NCI-H1105 treated with DMSO at 0.1 percent for 48 hours (cell line): ENCODE measurements at regions not wholly inside any gene's neighbourhood (a gene's known extent, or its start where the extent isn't known, plus 50 kb on each side); places are given as distances from the start of the nearest gene placed in this dataset.

ENCODE experiments used
- DNase-seq: peaks from one replicate; lab custom pipeline; 2025; lab: John Stamatoyannopoulos, UW

DNA sequence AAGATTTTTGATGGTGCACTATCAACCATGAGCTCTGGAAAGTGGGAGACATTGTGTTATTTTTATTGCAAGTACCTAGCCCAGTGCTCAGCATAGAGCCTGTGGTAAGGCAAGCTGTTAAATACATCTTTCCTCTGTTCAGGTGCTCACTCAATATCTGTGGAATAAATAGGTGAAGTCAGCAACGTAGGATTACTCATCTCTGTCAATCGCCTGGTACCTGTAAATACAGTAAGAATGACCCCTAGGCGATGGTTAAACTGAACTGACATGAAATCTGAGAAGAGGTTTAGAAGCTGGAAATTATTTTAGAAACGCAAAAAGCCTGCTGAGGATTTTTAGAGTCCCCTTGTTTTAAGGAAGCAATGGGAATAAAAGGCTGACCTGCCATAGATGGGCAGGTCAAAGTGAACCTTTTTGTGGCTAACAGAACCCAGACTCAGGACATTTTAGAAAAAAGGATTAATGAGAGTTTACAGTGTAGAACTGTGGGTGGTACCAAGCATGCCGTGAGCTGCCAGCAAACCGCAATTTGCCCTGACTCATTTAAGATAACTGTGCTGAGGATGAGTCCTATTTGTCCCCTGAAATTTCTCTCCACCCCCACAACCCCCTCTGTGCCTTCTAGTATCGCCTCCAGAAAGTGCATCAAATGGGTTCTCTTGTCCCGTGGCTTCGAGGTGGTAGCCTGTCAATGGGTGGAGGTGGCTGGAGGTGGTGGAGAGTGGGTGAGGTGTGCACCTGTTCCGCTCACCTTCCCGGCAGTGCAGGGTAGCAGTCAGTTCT, 375.1 kb downstream of the MED10 start:
- no peak for DNase-seq

DNA sequence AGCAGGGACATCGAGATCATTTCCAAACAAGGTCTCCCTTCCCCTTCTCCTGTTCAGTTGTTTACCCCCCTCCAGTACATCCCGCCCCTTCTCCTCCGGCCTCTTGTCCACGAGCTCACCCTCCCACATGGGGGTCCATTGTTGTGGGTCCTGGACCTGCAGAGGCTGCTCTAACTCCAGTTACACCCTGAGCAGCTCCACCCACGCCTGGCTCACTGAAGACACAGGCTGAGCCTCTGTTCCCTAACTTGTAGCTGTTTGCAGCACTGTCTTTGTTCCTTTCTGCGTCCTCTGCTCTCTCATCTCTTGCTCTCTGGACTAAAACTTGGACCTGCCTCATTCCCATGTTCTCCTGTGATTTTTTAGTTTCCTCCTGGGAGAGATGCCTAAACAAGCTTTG, 377.5 kb downstream of the MED10 start:
- no peak for DNase-seq

- DNase-seq, result no peak
These were observed 382.5 kb downstream of the MED10 start for GRCh38 chr5:5995819-5996218.

GRCh38 chr5:5986492-5987178, 391.7 kb downstream of the MED10 start:
- DNase-seq, result no peak

DNA sequence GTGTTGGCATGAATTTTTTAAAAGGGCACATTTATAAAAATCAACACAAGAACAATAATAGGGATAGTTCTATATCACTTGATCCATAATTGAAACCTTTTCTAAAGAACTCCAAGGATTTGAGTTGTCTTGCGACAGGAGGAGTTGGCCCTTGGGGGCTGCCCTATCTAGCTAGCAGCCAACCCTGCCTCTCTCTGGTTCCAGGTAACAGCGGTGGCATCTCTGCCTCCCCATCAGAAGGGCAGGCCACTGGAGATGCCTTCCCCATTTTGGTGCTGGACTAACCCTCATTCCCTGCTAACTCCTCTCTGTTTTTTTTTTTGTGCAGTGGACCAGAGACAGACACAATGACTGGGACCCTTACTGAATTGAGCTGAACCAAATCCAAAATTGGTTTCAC, 393.0 kb downstream of the MED10 start:
- DNase-seq, result no peak

DNA sequence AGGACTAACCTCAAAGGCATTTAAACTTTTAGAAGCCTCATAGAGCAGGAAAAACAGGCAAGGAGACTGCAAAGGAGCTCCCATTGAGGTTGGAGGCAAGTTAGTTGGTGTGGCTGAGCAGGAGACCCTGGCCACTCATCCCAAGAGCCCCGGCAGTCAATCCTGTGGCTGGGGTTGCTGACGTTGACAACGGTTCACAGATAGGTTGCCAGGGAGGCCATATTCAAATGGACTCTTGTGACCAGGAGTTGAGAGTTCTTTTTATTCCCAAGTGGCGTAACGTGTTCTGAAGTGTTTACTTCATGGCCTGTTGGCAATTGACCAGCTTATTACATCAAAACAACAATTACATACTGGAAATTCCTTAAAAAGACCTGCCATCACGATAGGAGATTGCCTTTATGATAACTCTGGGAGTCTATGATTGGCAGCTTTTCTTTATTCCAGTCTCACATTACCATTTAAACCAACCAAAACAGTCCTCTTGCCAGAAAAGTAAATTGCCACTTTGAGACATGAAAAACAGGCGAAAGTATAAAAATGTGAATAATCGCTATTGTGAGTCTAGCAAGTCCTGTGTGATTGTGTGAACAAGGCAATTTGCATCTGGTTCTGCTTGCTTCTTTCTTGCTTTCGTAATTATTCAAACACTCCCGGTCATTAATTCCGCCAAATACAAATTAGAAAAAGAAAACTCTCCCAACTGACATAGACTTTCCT, 394.9 kb downstream of the MED10 start:
- peak; percentile 56 for DNase-seq

DNA sequence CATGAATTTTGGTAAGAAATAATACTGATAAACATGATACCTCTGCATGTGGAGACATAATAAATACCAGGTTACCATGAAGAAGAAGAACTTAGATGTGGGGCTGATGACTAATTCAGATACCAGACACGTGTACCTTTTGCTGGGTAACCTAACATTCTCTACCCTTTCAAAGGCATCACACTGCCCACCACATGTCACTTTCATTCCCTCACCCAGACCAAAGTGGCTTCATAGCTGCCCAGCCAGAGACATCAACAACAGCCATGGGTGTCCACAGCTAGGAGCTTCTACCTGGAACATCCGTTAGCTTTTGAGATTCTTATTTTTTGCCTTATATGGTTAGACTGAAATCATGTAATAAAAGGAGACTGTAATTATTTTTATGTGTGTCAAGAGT, 396.8 kb downstream of the MED10 start:
- DNase-seq, result no peak

GRCh38 chr5:5980538-5980895, 397.8 kb downstream of the MED10 start:
- DNase-seq, result no peak

DNA sequence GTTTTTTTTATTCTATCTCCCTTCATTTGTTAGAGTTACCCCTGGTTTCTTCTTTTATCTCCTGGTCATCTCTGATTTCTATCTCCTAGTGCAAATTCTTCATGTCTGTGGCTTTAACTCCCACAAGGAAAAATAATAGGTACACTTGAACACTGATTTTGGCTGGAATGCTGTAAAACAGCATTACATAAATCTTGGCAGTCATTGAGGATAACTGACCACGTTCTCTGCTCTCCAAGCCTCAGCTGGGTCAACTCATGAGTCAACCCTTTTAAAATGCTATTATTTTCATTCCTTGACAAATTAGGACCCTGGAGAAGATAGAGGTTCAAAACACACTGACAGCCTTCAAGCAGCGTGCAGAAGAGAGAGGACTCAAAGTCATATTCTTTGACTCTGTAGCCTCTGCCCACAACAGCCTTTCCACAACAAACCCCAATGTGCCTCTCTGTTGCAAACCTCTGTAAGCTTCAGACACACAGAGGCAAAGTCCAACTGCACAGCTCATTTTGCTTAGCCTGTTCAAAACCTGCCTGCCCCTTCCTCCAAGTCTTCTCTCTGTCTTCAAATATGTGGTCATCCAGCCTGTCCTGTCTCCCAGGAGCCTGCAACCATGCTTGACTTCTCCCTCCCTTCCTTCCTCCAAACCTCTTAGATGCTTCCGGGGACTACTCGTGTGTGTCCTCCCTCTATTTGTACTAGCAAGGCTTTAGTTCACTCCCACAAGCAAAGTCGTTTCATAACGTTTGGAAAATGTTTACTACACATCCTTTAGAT, 398.4 kb downstream of the MED10 start:
- no peak for DNase-seq

GRCh38 chr5:5979377-5979760, 399.0 kb downstream of the MED10 start:
- no peak for DNase-seq

- no peak for DNase-seq
These were observed 399.6 kb downstream of the MED10 start for GRCh38 chr5:5978501-5979376.

DNA sequence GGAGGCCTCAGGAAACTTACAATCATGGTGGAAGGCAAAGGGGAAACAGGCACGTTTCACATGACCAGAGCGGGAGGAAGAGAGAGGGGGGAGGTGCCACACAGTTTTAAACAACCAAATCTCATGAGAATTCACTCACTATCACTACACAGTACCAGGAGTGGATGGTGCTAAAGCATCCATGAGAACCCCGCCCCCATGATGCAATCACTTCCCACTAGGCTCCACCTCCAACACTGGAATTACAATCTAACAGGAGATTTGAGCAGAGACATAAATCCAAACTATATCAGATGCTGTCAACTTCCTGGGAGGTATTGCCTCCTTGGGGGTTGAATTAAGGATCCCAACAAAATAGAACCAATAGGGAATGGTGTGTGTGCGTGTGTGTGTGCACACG, 407.1 kb downstream of the MED10 start:
- no peak for DNase-seq

GRCh38 chr5:5969942-5970483, 408.3 kb downstream of the MED10 start:
- no peak for DNase-seq

DNA sequence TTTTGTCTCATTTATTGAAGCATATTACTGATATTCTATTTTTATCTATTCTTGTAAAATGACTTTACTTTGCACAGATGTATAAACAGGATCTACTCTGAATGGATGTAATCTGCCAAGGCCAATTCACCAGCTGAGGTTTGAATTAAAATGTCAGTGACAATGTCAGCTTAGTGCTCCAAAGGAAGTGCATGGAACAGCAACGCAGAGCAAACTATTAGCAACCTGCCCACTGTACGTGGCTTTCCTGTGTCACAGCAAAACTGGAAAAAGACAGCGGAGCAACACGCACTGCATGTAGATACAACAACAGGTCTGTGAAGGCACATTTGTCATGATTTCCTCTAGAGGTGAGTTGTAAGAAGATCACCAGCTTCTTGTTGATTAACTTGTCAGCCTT, 409.4 kb downstream of the MED10 start:
- no peak for DNase-seq

DNA sequence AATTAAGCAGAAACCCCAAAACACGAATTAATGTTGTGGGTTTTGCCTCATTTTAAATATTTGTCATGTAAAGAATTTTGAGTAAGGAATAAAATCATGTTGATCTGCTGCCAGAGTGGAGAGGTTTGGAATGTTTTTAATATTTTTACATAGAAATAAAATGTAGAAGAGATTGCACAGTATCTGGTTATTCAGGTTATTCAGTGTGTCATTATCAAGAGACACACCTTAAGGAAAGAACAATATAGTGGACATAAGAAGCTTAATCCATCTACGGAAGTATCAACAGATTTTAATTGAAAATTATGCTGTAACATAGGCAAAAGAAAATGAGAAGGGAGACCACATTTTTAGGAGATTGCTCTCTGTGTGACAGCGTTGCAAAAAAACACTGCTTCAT, 410.4 kb downstream of the MED10 start:
- DNase-seq, result no peak

DNA sequence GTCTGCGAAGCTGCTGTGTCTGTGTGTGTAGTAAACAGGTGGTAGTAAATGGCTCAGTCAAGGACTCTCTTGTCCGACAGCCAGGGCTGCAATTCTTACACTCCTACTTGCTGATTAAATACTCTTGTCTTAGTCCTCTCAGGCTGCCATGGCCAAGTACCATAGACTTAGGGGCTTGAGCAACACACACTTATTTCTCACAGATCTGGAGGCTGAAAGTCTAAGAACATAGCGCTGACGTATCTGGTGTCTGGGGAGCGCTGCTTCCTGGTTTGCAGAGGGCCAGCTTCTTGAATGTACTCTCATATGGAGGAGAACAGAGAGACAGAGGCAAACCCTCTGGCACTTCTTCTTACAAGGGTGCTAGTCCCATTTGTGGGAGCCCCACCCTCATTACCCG, 411.0 kb downstream of the MED10 start:
- no peak for DNase-seq

GRCh38 chr5:5965132-5965531, 413.2 kb downstream of the MED10 start:
- no peak for DNase-seq

- DNase-seq, result no peak
These were observed 414.0 kb downstream of the MED10 start for GRCh38 chr5:5964347-5964746.

- DNase-seq, result no peak
These were observed 420.6 kb downstream of the MED10 start for GRCh38 chr5:5957737-5958136.

GRCh38 chr5:5954275-5954598, 424.1 kb downstream of the MED10 start:
- DNase-seq, result no peak

GRCh38 chr5:5953584-5954274, 424.6 kb downstream of the MED10 start:
- peak; percentile 21 for DNase-seq
